ENCODE measurements at regions not wholly inside any gene's neighbourhood (a gene's known extent, or its start where the extent isn't known, plus 50 kb on each side); places are given as distances from the start of the nearest gene placed in this dataset.

- no peak for TF ChIP-seq REST (IDR thresholded peaks at IDR 0.05; ENCODE audit: insufficient read depth in 1 of 2, low read depth in 2 of 2, low read length in 2 of 2)
- TF ChIP-seq TAF1 (IDR thresholded peaks at IDR 0.05; ENCODE audit: borderline replicate concordance, insufficient read depth, low read length) = no peak
- TF ChIP-seq POLR2AphosphoS5 (IDR thresholded peaks at IDR 0.05; ENCODE audit: low read depth, low read length) = no peak
- TF ChIP-seq SIN3A (IDR thresholded peaks at IDR 0.05; ENCODE audit: borderline replicate concordance, insufficient read depth, low read length) = no peak
- no peak for TF ChIP-seq FOXP2 (optimal IDR thresholded peaks at IDR 0.05; ENCODE audit: borderline replicate concordance, extremely low read depth, extremely low read length, insufficient read depth)
Measured at GRCh38 chr11:21775911-21776310, 417.0 kb upstream of the ANO5 start.

GRCh38 chr11:21783954-21784353 is 408.9 kb upstream of the ANO5 start:
- TF ChIP-seq FOXP2 (optimal IDR thresholded peaks at IDR 0.05; ENCODE audit: borderline replicate concordance, extremely low read depth, extremely low read length, insufficient read depth) = no peak
- TF ChIP-seq REST (IDR thresholded peaks at IDR 0.05; ENCODE audit: insufficient read depth in 1 of 2, low read depth in 2 of 2, low read length in 2 of 2) = no peak
- no peak for TF ChIP-seq TAF1 (IDR thresholded peaks at IDR 0.05; ENCODE audit: borderline replicate concordance, insufficient read depth, low read length)
- TF ChIP-seq SIN3A (IDR thresholded peaks at IDR 0.05; ENCODE audit: borderline replicate concordance, insufficient read depth, low read length) = no peak
- no peak for TF ChIP-seq POLR2AphosphoS5 (IDR thresholded peaks at IDR 0.05; ENCODE audit: low read depth, low read length)

GRCh38 chr11:21785351-21785750 is 407.5 kb upstream of the ANO5 start:
- TF ChIP-seq TAF1 (IDR thresholded peaks at IDR 0.05; ENCODE audit: borderline replicate concordance, insufficient read depth, low read length) = no peak
- TF ChIP-seq FOXP2 (optimal IDR thresholded peaks at IDR 0.05; ENCODE audit: borderline replicate concordance, extremely low read depth, extremely low read length, insufficient read depth) = no peak

- no peak for TF ChIP-seq POLR2AphosphoS5 (IDR thresholded peaks at IDR 0.05; ENCODE audit: low read depth, low read length)
- no peak for TF ChIP-seq REST (IDR thresholded peaks at IDR 0.05; ENCODE audit: insufficient read depth in 1 of 2, low read depth in 2 of 2, low read length in 2 of 2)
- TF ChIP-seq TAF1 (IDR thresholded peaks at IDR 0.05; ENCODE audit: borderline replicate concordance, insufficient read depth, low read length) = no peak
- no peak for TF ChIP-seq FOXP2 (optimal IDR thresholded peaks at IDR 0.05; ENCODE audit: borderline replicate concordance, extremely low read depth, extremely low read length, insufficient read depth)
- TF ChIP-seq SIN3A (IDR thresholded peaks at IDR 0.05; ENCODE audit: borderline replicate concordance, insufficient read depth, low read length) = no peak
Measured at GRCh38 chr11:21794306-21794705, 398.6 kb upstream of the ANO5 start.

GRCh38 chr11:21798216-21798615 is 394.7 kb upstream of the ANO5 start:
- no peak for TF ChIP-seq POLR2AphosphoS5 (IDR thresholded peaks at IDR 0.05; ENCODE audit: low read depth, low read length)
- no peak for TF ChIP-seq REST (IDR thresholded peaks at IDR 0.05; ENCODE audit: insufficient read depth in 1 of 2, low read depth in 2 of 2, low read length in 2 of 2)
- no peak for TF ChIP-seq SIN3A (IDR thresholded peaks at IDR 0.05; ENCODE audit: borderline replicate concordance, insufficient read depth, low read length)
- no peak for TF ChIP-seq FOXP2 (optimal IDR thresholded peaks at IDR 0.05; ENCODE audit: borderline replicate concordance, extremely low read depth, extremely low read length, insufficient read depth)
- no peak for TF ChIP-seq TAF1 (IDR thresholded peaks at IDR 0.05; ENCODE audit: borderline replicate concordance, insufficient read depth, low read length)
